22Rv1 (cell line): ENCODE measurements at regions not wholly inside any gene's neighbourhood (a gene's known extent, or its start where the extent isn't known, plus 50 kb on each side); places are given as distances from the start of the nearest gene placed in this dataset.

ENCODE experiments used
- ZFX ChIP-seq: fragments of 450-650 bp; IDR thresholded peaks from 2 replicates; pipeline ENCODE4 v1.6.1; 2017; ENCODE audit warnings: antibody characterized with exemption, borderline replicate concordance
- TF ChIP-seq, protein P1 (sequence below): fragments of 450-650 bp; IDR thresholded peaks from 2 replicates; pipeline ENCODE4 v1.5.1; 2017; ENCODE audit warnings: mild to moderate bottlenecking

DNA sequence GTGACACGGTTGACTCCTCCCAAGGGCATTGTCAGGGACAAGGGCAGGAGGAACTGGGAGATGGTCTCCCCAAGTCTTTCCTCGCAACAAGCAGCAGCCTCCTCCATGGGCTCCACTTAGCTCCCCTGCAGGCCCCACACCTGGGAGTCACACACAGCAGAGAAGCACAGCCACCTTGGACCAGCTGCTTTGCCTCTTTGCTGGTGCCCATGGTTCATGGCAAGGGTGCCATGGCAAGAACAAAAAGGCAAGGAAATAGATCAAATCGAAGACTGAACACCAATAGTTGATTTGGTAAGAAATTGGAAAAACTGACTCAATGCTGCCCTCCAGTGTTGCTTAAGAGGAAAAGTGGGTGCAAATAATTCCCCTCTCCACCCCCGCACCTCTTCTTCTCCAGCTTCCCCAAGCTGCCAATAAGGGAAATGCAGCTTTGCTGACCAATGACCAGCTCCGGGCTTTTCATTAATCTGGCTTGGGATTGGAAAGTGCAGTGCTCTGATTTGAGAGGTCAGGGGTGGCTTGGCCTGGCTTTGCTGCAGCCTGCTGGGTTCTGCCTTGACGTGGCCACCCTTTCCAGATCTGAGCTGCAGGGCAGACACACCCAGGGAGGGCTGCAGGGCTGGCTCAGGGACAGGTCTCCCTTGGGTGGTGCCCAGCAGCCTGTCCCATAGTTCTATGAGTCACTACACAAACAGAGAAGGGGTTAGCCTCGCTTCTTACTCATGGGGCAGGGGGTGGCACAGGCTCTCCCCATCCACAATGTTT, 162.0 kb downstream of the KLF13 start:
- TF ChIP-seq, protein P1, sequence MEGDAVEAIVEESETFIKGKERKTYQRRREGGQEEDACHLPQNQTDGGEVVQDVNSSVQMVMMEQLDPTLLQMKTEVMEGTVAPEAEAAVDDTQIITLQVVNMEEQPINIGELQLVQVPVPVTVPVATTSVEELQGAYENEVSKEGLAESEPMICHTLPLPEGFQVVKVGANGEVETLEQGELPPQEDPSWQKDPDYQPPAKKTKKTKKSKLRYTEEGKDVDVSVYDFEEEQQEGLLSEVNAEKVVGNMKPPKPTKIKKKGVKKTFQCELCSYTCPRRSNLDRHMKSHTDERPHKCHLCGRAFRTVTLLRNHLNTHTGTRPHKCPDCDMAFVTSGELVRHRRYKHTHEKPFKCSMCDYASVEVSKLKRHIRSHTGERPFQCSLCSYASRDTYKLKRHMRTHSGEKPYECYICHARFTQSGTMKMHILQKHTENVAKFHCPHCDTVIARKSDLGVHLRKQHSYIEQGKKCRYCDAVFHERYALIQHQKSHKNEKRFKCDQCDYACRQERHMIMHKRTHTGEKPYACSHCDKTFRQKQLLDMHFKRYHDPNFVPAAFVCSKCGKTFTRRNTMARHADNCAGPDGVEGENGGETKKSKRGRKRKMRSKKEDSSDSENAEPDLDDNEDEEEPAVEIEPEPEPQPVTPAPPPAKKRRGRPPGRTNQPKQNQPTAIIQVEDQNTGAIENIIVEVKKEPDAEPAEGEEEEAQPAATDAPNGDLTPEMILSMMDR, result peak; percentile 54
- TF ChIP-seq ZFX, result no peak
